ENCODE measurements at regions not wholly inside any gene's neighbourhood (a gene's known extent, or its start where the extent isn't known, plus 50 kb on each side); places are given as distances from the start of the nearest gene placed in this dataset.

DNA sequence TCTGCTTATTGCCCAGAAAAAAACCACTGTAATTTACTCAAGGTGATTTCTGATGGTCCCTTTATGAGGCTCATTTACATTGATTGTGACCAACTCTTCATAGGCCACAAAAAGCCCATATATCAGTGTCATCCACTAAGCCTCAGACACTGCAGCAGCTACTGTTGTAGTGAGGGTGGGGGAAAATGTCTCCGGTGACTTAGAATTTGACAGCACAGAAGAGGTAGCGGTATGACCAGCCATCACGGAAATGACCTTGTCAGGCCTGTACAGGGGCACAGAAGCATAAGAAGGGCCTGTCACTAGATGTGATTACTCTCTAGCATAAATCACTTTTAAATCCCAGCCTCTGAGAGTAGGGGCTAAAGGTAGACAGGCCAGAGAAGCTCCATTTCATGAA lies 190.3 kb downstream of the PAX3 start:
- DNase-seq (ENCODE audit: low spot score) (no peak), ATAC-seq (no peak), FAIRE-seq (no peak)
- Histone ChIP-seq H3K27ac (ENCODE audit: extremely low read length, insufficient read depth, low read length) (no peak overlapping the region), H3K9ac (ENCODE audit: insufficient read depth, low read depth, low read length) (no peak overlapping the region), H3K4me1 (ENCODE audit: insufficient read depth, low read length) (no peaks in the 10 kb centered on the region), H3K4me2 (ENCODE audit: low read depth, low read length) (no peak overlapping the region), H3K9me3 (ENCODE audit: low read length) (no peaks in the 10 kb centered on the region), H3K27me3 (ENCODE audit: control insufficient read depth in 1 of 2, insufficient read depth in 2 of 2, low read length in 2 of 2) (peaks cover 0 to 10% of the 10 kb centered on the region in 2 experiments; a peak in 2 of 5 replicates), H3K36me3 (replicated peaks in 1 of 2; ENCODE audit: control insufficient read depth in 1 of 2, insufficient read depth in 2 of 2, low read length in 2 of 2) (no peaks in the 10 kb centered on the region), H2AFZ (ENCODE audit: low read length) (no peak overlapping the region), H4K20me1 (ENCODE audit: insufficient read depth, low read length) (no peaks in the 10 kb centered on the region), H3K79me2 (ENCODE audit: insufficient read depth, low read length) (no peaks in the 10 kb centered on the region), H3K4me3 (replicated peaks in 1 of 3; ENCODE audit: insufficient read depth in 1 of 3, low read depth in 2 of 3, low read length in 3 of 3) (no peak overlapping the region)
- CTCF ChIA-PET (ENCODE audit: low intra/inter-chr PET ratio, low total read pairs): no interaction called here
- no peak for TF ChIP-seq ZNF746 (CRISPR knock-in tag; IDR thresholded peaks at IDR 0.05)
- no peak for TF ChIP-seq KLF16 (CRISPR knock-in tag; IDR thresholded peaks at IDR 0.05)
- intact Hi-C loops (cut with micrococcal nuclease; ENCODE audit: unreplicated experiment): no loop called here
- BruUV-seq (replicated peaks): no TSS peak
- POLR2A ChIA-PET: no interaction called here
- WGBS (ENCODE audit: low lambda C conversion rate): 33% methylated on average over 3 of the region's 3 CpGs
- in situ Hi-C loops (cut with HindIII; ENCODE audit: extremely low pct_ligation_motif_present, low pct_unique_long_range_greater_than_20kb): no loop called here

DNA sequence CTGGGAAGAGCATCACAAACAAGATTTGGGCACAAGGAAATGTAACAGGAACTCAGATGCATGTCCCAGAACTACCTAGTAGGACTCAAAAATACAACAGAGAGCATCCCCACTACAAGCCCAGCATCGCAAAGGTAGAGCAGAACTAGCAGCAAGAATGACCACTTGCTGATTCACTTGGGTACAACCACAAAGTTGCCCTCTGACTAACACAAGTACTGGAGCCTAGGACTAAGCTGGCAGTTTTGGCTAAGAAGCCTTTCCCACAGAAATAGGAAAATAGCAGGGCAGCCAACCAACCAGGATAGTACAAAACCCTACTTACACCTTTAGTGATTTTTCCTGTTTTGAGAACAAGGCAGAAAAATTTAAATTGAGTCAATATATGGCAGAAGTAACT lies 193.8 kb downstream of the PAX3 start:
- H3K27me3 ChIP-seq (ENCODE audit: control insufficient read depth in 1 of 2, insufficient read depth in 2 of 2, low read length in 2 of 2): peaks cover 0 to 10% of the 10 kb centered on the region in 2 experiments; a peak in 2 of 5 replicates
- no peak overlapping the region for H3K9ac ChIP-seq (ENCODE audit: insufficient read depth, low read depth, low read length)
- no peaks in the 10 kb centered on the region for H3K9me3 ChIP-seq (ENCODE audit: low read length)
- H3K36me3 ChIP-seq (replicated peaks in 1 of 2; ENCODE audit: control insufficient read depth in 1 of 2, insufficient read depth in 2 of 2, low read length in 2 of 2): no peaks in the 10 kb centered on the region
- ATAC-seq: no peak
- 7% methylated on average over 1 of the region's 1 CpG for WGBS (ENCODE audit: low lambda C conversion rate)
- no peak for FAIRE-seq
- no peaks in the 10 kb centered on the region for H3K4me1 ChIP-seq (ENCODE audit: insufficient read depth, low read length)
- H3K79me2 ChIP-seq (ENCODE audit: insufficient read depth, low read length): no peaks in the 10 kb centered on the region
- in situ Hi-C loops (cut with HindIII; ENCODE audit: extremely low pct_ligation_motif_present, low pct_unique_long_range_greater_than_20kb) (no loop called here), intact Hi-C loops (cut with micrococcal nuclease; ENCODE audit: unreplicated experiment) (no loop called here)
- no peak overlapping the region for H3K4me2 ChIP-seq (ENCODE audit: low read depth, low read length)
- no peak overlapping the region for H3K4me3 ChIP-seq (replicated peaks in 1 of 3; ENCODE audit: insufficient read depth in 1 of 3, low read depth in 2 of 3, low read length in 3 of 3)
- POLR2A ChIA-PET: no interaction called here
- no TSS peak for BruUV-seq (replicated peaks)
- CTCF ChIA-PET (ENCODE audit: low intra/inter-chr PET ratio, low total read pairs): no interaction called here
- H2AFZ ChIP-seq (ENCODE audit: low read length): no peak overlapping the region
- DNase-seq (ENCODE audit: low spot score): no peak
- TF ChIP-seq ZNF556 (CRISPR knock-in tag; IDR thresholded peaks at IDR 0.05; ENCODE audit: borderline replicate concordance): no peak
- no peak for TF ChIP-seq ZNF557 (CRISPR knock-in tag; IDR thresholded peaks at IDR 0.05)
- no peak for TF ChIP-seq ZNF546 (CRISPR knock-in tag; conservative IDR thresholded peaks at IDR 0.05)
- no peak for TF ChIP-seq FOXA1 (IDR thresholded peaks at IDR 0.05)
- no peak for TF ChIP-seq FOXA1 (CRISPR knock-in tag; IDR thresholded peaks at IDR 0.05)
- no peak for TF ChIP-seq KLF16 (CRISPR knock-in tag; IDR thresholded peaks at IDR 0.05)
- TF ChIP-seq ZNF207 (IDR thresholded peaks at IDR 0.05; ENCODE audit: borderline replicate concordance): no peak
- TF ChIP-seq HES4 (CRISPR knock-in tag; IDR thresholded peaks at IDR 0.05; ENCODE audit: borderline replicate concordance): no peak
- TF ChIP-seq LCORL (IDR thresholded peaks at IDR 0.05): no peak
- TF ChIP-seq LCORL (CRISPR knock-in tag; IDR thresholded peaks at IDR 0.05): no peak
- no peak for TF ChIP-seq ZNF670 (CRISPR knock-in tag; IDR thresholded peaks at IDR 0.05; ENCODE audit: borderline replicate concordance)
- TF ChIP-seq ZNF724P (CRISPR knock-in tag; IDR thresholded peaks at IDR 0.05; ENCODE audit: borderline replicate concordance): no peak
- H4K20me1 ChIP-seq (ENCODE audit: insufficient read depth, low read length): no peaks in the 10 kb centered on the region
- no peak overlapping the region for H3K27ac ChIP-seq (ENCODE audit: extremely low read length, insufficient read depth, low read length)

Data from HepG2 (cell line).